ENCODE measurements at regions not wholly inside any gene's neighbourhood (a gene's known extent, or its start where the extent isn't known, plus 50 kb on each side); places are given as distances from the start of the nearest gene placed in this dataset.

- no peak for DNase-seq (ENCODE audit: low read depth in 1 of 2, low spot score in 1 of 2)
- in situ Hi-C loops (cut with HindIII; ENCODE audit: low pct_unique_long_range_greater_than_20kb, low sequenced_read_pairs) = no loop called here
- no peak for TF ChIP-seq JUND (IDR thresholded peaks at IDR 0.05; ENCODE audit: low read depth)
Measured at GRCh38 chr12:67911789-67912188, 77.5 kb upstream of the IFNG-AS1 start.

- TF ChIP-seq JUND (IDR thresholded peaks at IDR 0.05; ENCODE audit: low read depth) = no peak
- DNase-seq (ENCODE audit: low read depth in 1 of 2, low spot score in 1 of 2) = no peak
- in situ Hi-C loops (cut with HindIII; ENCODE audit: low pct_unique_long_range_greater_than_20kb, low sequenced_read_pairs) = no loop called here
Measured at GRCh38 chr12:67915335-67915851, 73.9 kb upstream of the IFNG-AS1 start.

GRCh38 chr12:67916266-67916970, 72.8 kb upstream of the IFNG-AS1 start:
- in situ Hi-C loops (cut with HindIII; ENCODE audit: low pct_unique_long_range_greater_than_20kb, low sequenced_read_pairs) = no loop called here
- DNase-seq (ENCODE audit: low read depth in 1 of 2, low spot score in 1 of 2) = no peak
- no peak for TF ChIP-seq JUND (IDR thresholded peaks at IDR 0.05; ENCODE audit: low read depth)

GRCh38 chr12:67917811-67918210, 71.4 kb upstream of the IFNG-AS1 start:
- in situ Hi-C loops (cut with HindIII; ENCODE audit: low pct_unique_long_range_greater_than_20kb, low sequenced_read_pairs) = no loop called here

GRCh38 chr12:67918441-67918840, 70.8 kb upstream of the IFNG-AS1 start:
- no peak for DNase-seq (ENCODE audit: low read depth in 1 of 2, low spot score in 1 of 2)
- in situ Hi-C loops (cut with HindIII; ENCODE audit: low pct_unique_long_range_greater_than_20kb, low sequenced_read_pairs) = no loop called here
- TF ChIP-seq JUND (IDR thresholded peaks at IDR 0.05; ENCODE audit: low read depth) = no peak

More at GRCh38 chr12:67917811-67918210, 71.4 kb upstream of the IFNG-AS1 start:
- DNase-seq (ENCODE audit: low read depth in 1 of 2, low spot score in 1 of 2) = no peak
- no peak for TF ChIP-seq JUND (IDR thresholded peaks at IDR 0.05; ENCODE audit: low read depth)

- DNase-seq (ENCODE audit: low read depth in 1 of 2, low spot score in 1 of 2) = no peak
- in situ Hi-C loops (cut with HindIII; ENCODE audit: low pct_unique_long_range_greater_than_20kb, low sequenced_read_pairs) = no loop called here
- no peak for TF ChIP-seq JUND (IDR thresholded peaks at IDR 0.05; ENCODE audit: low read depth)
Measured at GRCh38 chr12:67919406-67919805, 69.8 kb upstream of the IFNG-AS1 start.

- no peak for DNase-seq (ENCODE audit: low read depth in 1 of 2, low spot score in 1 of 2)
- in situ Hi-C loops (cut with HindIII; ENCODE audit: low pct_unique_long_range_greater_than_20kb, low sequenced_read_pairs) = no loop called here
- no peak for TF ChIP-seq JUND (IDR thresholded peaks at IDR 0.05; ENCODE audit: low read depth)
Measured at GRCh38 chr12:67920413-67920812, 68.8 kb upstream of the IFNG-AS1 start.

GRCh38 chr12:67921286-67921685, 68.0 kb upstream of the IFNG-AS1 start:
- no peak for DNase-seq (ENCODE audit: low read depth in 1 of 2, low spot score in 1 of 2)
- in situ Hi-C loops (cut with HindIII; ENCODE audit: low pct_unique_long_range_greater_than_20kb, low sequenced_read_pairs) = no loop called here
- no peak for TF ChIP-seq JUND (IDR thresholded peaks at IDR 0.05; ENCODE audit: low read depth)

GRCh38 chr12:67922245-67922644, 67.0 kb upstream of the IFNG-AS1 start:
- no peak for TF ChIP-seq JUND (IDR thresholded peaks at IDR 0.05; ENCODE audit: low read depth)
- in situ Hi-C loops (cut with HindIII; ENCODE audit: low pct_unique_long_range_greater_than_20kb, low sequenced_read_pairs) = no loop called here
- DNase-seq (ENCODE audit: low read depth in 1 of 2, low spot score in 1 of 2) = no peak

GRCh38 chr12:67925077-67925476, 64.2 kb upstream of the IFNG-AS1 start:
- TF ChIP-seq JUND (IDR thresholded peaks at IDR 0.05; ENCODE audit: low read depth) = no peak
- peak in 1 of 2 experiments; percentile 38 for DNase-seq (ENCODE audit: low read depth in 1 of 2, low spot score in 1 of 2)
- in situ Hi-C loops (cut with HindIII; ENCODE audit: low pct_unique_long_range_greater_than_20kb, low sequenced_read_pairs) = no loop called here

GRCh38 chr12:67925552-67925951, 63.7 kb upstream of the IFNG-AS1 start:
- in situ Hi-C loops (cut with HindIII; ENCODE audit: low pct_unique_long_range_greater_than_20kb, low sequenced_read_pairs) = no loop called here
- no peak for TF ChIP-seq JUND (IDR thresholded peaks at IDR 0.05; ENCODE audit: low read depth)
- peak in 1 of 2 experiments; percentile 20 for DNase-seq (ENCODE audit: low read depth in 1 of 2, low spot score in 1 of 2)

- no peak for DNase-seq (ENCODE audit: low read depth in 1 of 2, low spot score in 1 of 2)
- no peak for TF ChIP-seq JUND (IDR thresholded peaks at IDR 0.05; ENCODE audit: low read depth)
- in situ Hi-C loops (cut with HindIII; ENCODE audit: low pct_unique_long_range_greater_than_20kb, low sequenced_read_pairs) = no loop called here
Measured at GRCh38 chr12:67926063-67926462, 63.2 kb upstream of the IFNG-AS1 start.

- no peak for DNase-seq (ENCODE audit: low read depth in 1 of 2, low spot score in 1 of 2)
- in situ Hi-C loops (cut with HindIII; ENCODE audit: low pct_unique_long_range_greater_than_20kb, low sequenced_read_pairs) = no loop called here
- no peak for TF ChIP-seq JUND (IDR thresholded peaks at IDR 0.05; ENCODE audit: low read depth)
Measured at GRCh38 chr12:67927324-67927723, 61.9 kb upstream of the IFNG-AS1 start.

- no peak for DNase-seq (ENCODE audit: low read depth in 1 of 2, low spot score in 1 of 2)
- in situ Hi-C loops (cut with HindIII; ENCODE audit: low pct_unique_long_range_greater_than_20kb, low sequenced_read_pairs) = no loop called here
- no peak for TF ChIP-seq JUND (IDR thresholded peaks at IDR 0.05; ENCODE audit: low read depth)
Measured at GRCh38 chr12:67927815-67928214, 61.4 kb upstream of the IFNG-AS1 start.
